PC-3 (cell line): ENCODE measurements at regions not wholly inside any gene's neighbourhood (a gene's known extent, or its start where the extent isn't known, plus 50 kb on each side); places are given as distances from the start of the nearest gene placed in this dataset.

ENCODE experiments used
- ATAC-seq: fragments of 200-7000 bp; cut with Tn5 transposase; 2 replicates; pipeline ENCODE4 v1.9.1; 2020; ENCODE audit warnings: mild to moderate bottlenecking, moderate library complexity
- BruUV-seq: library from RNA; stranded (reverse); fragments of 400-500 nt; replicated peaks from 2 replicates; lab custom pipeline; 2021; lab: Mats Ljungman, UMichigan
- CTCF ChIA-PET: fragments of 300-600 bp; sonication (Branson Sonifier 250); formaldehyde crosslinking; loops from one replicate; lab custom pipeline; 2022; ENCODE audit warnings: antibody characterized with exemption; lab: Charles Lee
- POLR2A ChIA-PET: fragments of 300-600 bp; sonication (Branson Sonifier 250); formaldehyde crosslinking; loops from one replicate; lab custom pipeline; 2022; ENCODE audit warnings: antibody characterized with exemption; ENCODE audit not compliant: unreplicated experiment; lab: Charles Lee
- DNase-seq: peaks from one replicate; pipeline ENCODE4 v3.0.0-alpha.2; 2015
- H2AFZ ChIP-seq: fragments of 300-600 bp; sonication (generic); 2 replicates; pipeline ENCODE4 v1.6.0; 2016; ENCODE audit warnings: antibody characterized with exemption, low read length
- H3F3A ChIP-seq: fragments of 300-600 bp; sonication (generic); one replicate; pipeline ENCODE4 v1.6.0; 2017; ENCODE audit warnings: antibody characterized with exemption, low read length, control low read depth, mild to moderate bottlenecking; ENCODE audit not compliant: unreplicated experiment
- H3K27ac ChIP-seq: fragments of 300-600 bp; sonication (generic); 2 replicates; pipeline ENCODE4 v1.5.1; 2016; ENCODE audit warnings: mild to moderate bottlenecking, low read length
- H3K27me3 ChIP-seq: fragments of 300-600 bp; sonication (generic); 2 replicates; pipeline ENCODE4 v1.6.1; 2016; ENCODE audit warnings: low read length, mixed read lengths
- H3K36me3 ChIP-seq: fragments of 300-600 bp; sonication (generic); 2 replicates; pipeline ENCODE4 v1.6.1; 2016; ENCODE audit warnings: low read depth, mixed run types, low read length, mixed read lengths
- H3K4me1 ChIP-seq: fragments of 300-600 bp; sonication (generic); 2 replicates; pipeline ENCODE4 v1.5.1; 2016; ENCODE audit warnings: low read length; ENCODE audit not compliant: insufficient read depth
- H3K4me2 ChIP-seq: fragments of 300-600 bp; sonication (generic); 2 replicates; pipeline ENCODE4 v1.6.0; 2016; ENCODE audit warnings: low read length
- H3K4me3 ChIP-seq: fragments of 300-600 bp; sonication (generic); 2 replicates; pipeline ENCODE4 v1.5.1; 2016; ENCODE audit warnings: mild to moderate bottlenecking, low read length, mixed read lengths
- H3K79me2 ChIP-seq: fragments of 300-600 bp; sonication (generic); 2 replicates; pipeline ENCODE4 v1.6.1; 2017; ENCODE audit warnings: low read length, mixed read lengths
- H3K9ac ChIP-seq: fragments of 300-600 bp; sonication (generic); 2 replicates; pipeline ENCODE4 v1.6.0; 2016; ENCODE audit warnings: mild to moderate bottlenecking, low read length
- H3K9me2 ChIP-seq: fragments of 300-600 bp; sonication (generic); replicated peaks from 2 replicates; pipeline ENCODE4 v1.6.1; 2016; ENCODE audit warnings: mixed run types, low read length, mixed read lengths
- H3K9me3 ChIP-seq: fragments of 300-600 bp; sonication (generic); 2 replicates; pipeline ENCODE4 v1.6.1; 2016; ENCODE audit warnings: low read length, mixed read lengths
- H4K20me1 ChIP-seq: fragments of 300-600 bp; sonication (generic); 2 replicates; pipeline ENCODE4 v1.6.1; 2016; ENCODE audit warnings: low read length, mixed read lengths
- CTCF ChIP-seq: fragments of 300-600 bp; sonication (generic); conservative IDR thresholded peaks from 2 replicates; pipeline ENCODE4 v1.5.1; 2017; ENCODE audit warnings: antibody characterized with exemption, low read depth, mild to moderate bottlenecking, low read length
- EZH2 ChIP-seq: fragments of 300-600 bp; sonication (generic); IDR thresholded peaks from one replicate; pipeline ENCODE4 v1.6.1; 2017; ENCODE audit warnings: antibody characterized with exemption, mild to moderate bottlenecking, low read length; ENCODE audit not compliant: unreplicated experiment
- EZH2phosphoT487 ChIP-seq: fragments of 300-600 bp; sonication (generic); IDR thresholded peaks from 2 replicates; pipeline ENCODE4 v1.6.1; 2018; ENCODE audit warnings: mild to moderate bottlenecking, antibody characterized with exemption, low read length, borderline replicate concordance
- intact Hi-C: fragments of 100-400 bp; cut with micrococcal nuclease; formaldehyde crosslinking; loops from 2 replicates; pipeline ENCODE4 v1.9.0; 2023

GRCh38 chr5:12315461-12315860 lies 411.2 kb upstream of the CTNND2 start:
- intact Hi-C loops = no loop called here

GRCh38 chr5:12313602-12314001 lies 409.4 kb upstream of the CTNND2 start:
- ATAC-seq = no peak
- CTCF ChIA-PET = no interaction called here
- H3K4me3 ChIP-seq = no peak overlapping the region

More at GRCh38 chr5:12315461-12315860, 411.2 kb upstream of the CTNND2 start:
- H3K4me2 ChIP-seq = no peak overlapping the region
- H2AFZ ChIP-seq = no peak overlapping the region
- H3F3A ChIP-seq = no peaks in the 10 kb centered on the region
- no peaks in the 10 kb centered on the region for H3K9me2 ChIP-seq
- H4K20me1 ChIP-seq = no peaks in the 10 kb centered on the region
- ATAC-seq (no peak), DNase-seq (no peak)
- no peak overlapping the region for H3K9ac ChIP-seq
- CTCF ChIA-PET = no interaction called here
- no peak overlapping the region for H3K4me3 ChIP-seq
- H3K27ac ChIP-seq = no peak overlapping the region
- H3K9me3 ChIP-seq = no peaks in the 10 kb centered on the region
- H3K79me2 ChIP-seq = no peaks in the 10 kb centered on the region
- H3K36me3 ChIP-seq = no peaks in the 10 kb centered on the region
- no peaks in the 10 kb centered on the region for H3K27me3 ChIP-seq
- TF ChIP-seq EZH2 (no peak), CTCF (no peak), EZH2phosphoT487 (no peak)
- H3K4me1 ChIP-seq = 0 out of 2 replicates have a peak, but pooled peaks cover 9% of the 10 kb centered on the region
- BruUV-seq = no TSS peak
- POLR2A ChIA-PET = no interaction called here

More at GRCh38 chr5:12313602-12314001, 409.4 kb upstream of the CTNND2 start:
- Histone ChIP-seq H4K20me1 (no peaks in the 10 kb centered on the region), H3K36me3 (no peaks in the 10 kb centered on the region), H3F3A (no peaks in the 10 kb centered on the region), H3K27ac (no peak overlapping the region), H3K4me2 (no peak overlapping the region), H3K27me3 (no peaks in the 10 kb centered on the region), H3K9me3 (no peaks in the 10 kb centered on the region), H3K9me2 (no peaks in the 10 kb centered on the region), H2AFZ (no peak overlapping the region), H3K9ac (no peak overlapping the region), H3K4me1 (0 out of 2 replicates have a peak, but pooled peaks cover 9% of the 10 kb centered on the region), H3K79me2 (no peaks in the 10 kb centered on the region)
- intact Hi-C loops = no loop called here
- BruUV-seq = no TSS peak
- peak; percentile 16 for DNase-seq
- POLR2A ChIA-PET = no interaction called here
- TF ChIP-seq EZH2 = no peak
- TF ChIP-seq CTCF = no peak
- no peak for TF ChIP-seq EZH2phosphoT487
